SK-N-DZ (cell line): ENCODE measurements at regions not wholly inside any gene's neighbourhood (a gene's known extent, or its start where the extent isn't known, plus 50 kb on each side); places are given as distances from the start of the nearest gene placed in this dataset.
"Not testable (repeated sequence)": the region's sequence is repeated elsewhere in the genome, so short reads cannot be mapped to it uniquely, and the experiment has no call there.

Source experiments
- DNase-seq: peaks from one replicate; pipeline ENCODE4 v3.0.0-alpha.2; 2015; ENCODE audit warnings: low spot score

- not testable (repeated sequence) for DNase-seq
Measured at GRCh38 chr5:18674212-18674611, 1040.0 kb downstream of the TAF11L14 start.

GRCh38 chr5:18675041-18675440 lies 1040.8 kb downstream of the TAF11L14 start:
- DNase-seq = no peak

GRCh38 chr5:18686253-18686652 lies 1052.0 kb downstream of the TAF11L14 start:
- DNase-seq = no peak

- no peak for DNase-seq
Measured at GRCh38 chr5:18687429-18687828, 1053.2 kb downstream of the TAF11L14 start.

- DNase-seq = no peak
Measured at GRCh38 chr5:18699681-18700080, 1065.4 kb downstream of the TAF11L14 start.

- no peak for DNase-seq
Measured at GRCh38 chr5:18702821-18703220, 1068.6 kb downstream of the TAF11L14 start.

GRCh38 chr5:18712936-18713485 lies 1078.8 kb downstream of the TAF11L14 start:
- DNase-seq = no peak

GRCh38 chr5:18720002-18720401 lies 1085.7 kb downstream of the TAF11L14 start:
- no peak for DNase-seq

GRCh38 chr5:18732556-18733479 lies 1098.6 kb downstream of the TAF11L14 start:
- no peak for DNase-seq

GRCh38 chr5:18736051-18736398 lies 1101.8 kb downstream of the TAF11L14 start:
- DNase-seq = no peak

- DNase-seq = not testable (repeated sequence)
Measured at GRCh38 chr5:18736736-18737135, 1102.5 kb downstream of the TAF11L14 start.

- DNase-seq = no peak
Measured at GRCh38 chr5:18740301-18740700, 1106.0 kb downstream of the TAF11L14 start.

GRCh38 chr5:18742830-18743229 lies 1108.6 kb downstream of the TAF11L14 start:
- no peak for DNase-seq

- DNase-seq = no peak
Measured at GRCh38 chr5:18744441-18744840, 1110.2 kb downstream of the TAF11L14 start.

- DNase-seq = no peak
Measured at GRCh38 chr5:18745042-18745987, 1111.1 kb downstream of the TAF11L14 start.

- no peak for DNase-seq
Measured at GRCh38 chr5:18745988-18746615, 1111.8 kb downstream of the TAF11L14 start.

- no peak for DNase-seq
Measured at GRCh38 chr5:18749763-18750162, 1115.5 kb downstream of the TAF11L14 start.

GRCh38 chr5:18752317-18752716 lies 1118.1 kb downstream of the TAF11L14 start:
- DNase-seq = no peak

- DNase-seq = no peak
Measured at GRCh38 chr5:18754201-18754600, 1119.9 kb downstream of the TAF11L14 start.

- DNase-seq = no peak
Measured at GRCh38 chr5:18761801-18762200, 1127.5 kb downstream of the TAF11L14 start.

- no peak for DNase-seq
Measured at GRCh38 chr5:18764161-18764560, 1129.9 kb downstream of the TAF11L14 start.

GRCh38 chr5:18765304-18765703 lies 1131.0 kb downstream of the TAF11L14 start:
- no peak for DNase-seq
